Right lobe of liver (tissue), 4 donors: ENCODE measurements at regions not wholly inside any gene's neighbourhood (a gene's known extent, or its start where the extent isn't known, plus 50 kb on each side); places are given as distances from the start of the nearest gene placed in this dataset.

Experiments used
- POLR2A ChIP-seq: fragments of 450-650 bp; IDR thresholded peaks from one replicate; pipeline ENCODE4 v1.6.1; 2017; ENCODE audit warnings: antibody characterized with exemption, mild to moderate bottlenecking
- TF ChIP-seq, protein P1 (sequence below), 4 donors: fragments of 200-600 bp in 3 of 4; fragments of 450-650 bp in 1 of 4; IDR thresholded peaks; one replicate each; pipeline versions ENCODE4 v1.5.1 to v1.8.0; 2016 to 2022; ENCODE audit warnings: antibody characterized with exemption in 4 of 4, mild to moderate bottlenecking in 2 of 4
- donor health status: DM: no; HTN: no; CAD: no.
- donor health status: DM: no; HTN: no; CAD: no.
- donor health status: DM: no; HTN: yes; CAD: no.

DNA sequence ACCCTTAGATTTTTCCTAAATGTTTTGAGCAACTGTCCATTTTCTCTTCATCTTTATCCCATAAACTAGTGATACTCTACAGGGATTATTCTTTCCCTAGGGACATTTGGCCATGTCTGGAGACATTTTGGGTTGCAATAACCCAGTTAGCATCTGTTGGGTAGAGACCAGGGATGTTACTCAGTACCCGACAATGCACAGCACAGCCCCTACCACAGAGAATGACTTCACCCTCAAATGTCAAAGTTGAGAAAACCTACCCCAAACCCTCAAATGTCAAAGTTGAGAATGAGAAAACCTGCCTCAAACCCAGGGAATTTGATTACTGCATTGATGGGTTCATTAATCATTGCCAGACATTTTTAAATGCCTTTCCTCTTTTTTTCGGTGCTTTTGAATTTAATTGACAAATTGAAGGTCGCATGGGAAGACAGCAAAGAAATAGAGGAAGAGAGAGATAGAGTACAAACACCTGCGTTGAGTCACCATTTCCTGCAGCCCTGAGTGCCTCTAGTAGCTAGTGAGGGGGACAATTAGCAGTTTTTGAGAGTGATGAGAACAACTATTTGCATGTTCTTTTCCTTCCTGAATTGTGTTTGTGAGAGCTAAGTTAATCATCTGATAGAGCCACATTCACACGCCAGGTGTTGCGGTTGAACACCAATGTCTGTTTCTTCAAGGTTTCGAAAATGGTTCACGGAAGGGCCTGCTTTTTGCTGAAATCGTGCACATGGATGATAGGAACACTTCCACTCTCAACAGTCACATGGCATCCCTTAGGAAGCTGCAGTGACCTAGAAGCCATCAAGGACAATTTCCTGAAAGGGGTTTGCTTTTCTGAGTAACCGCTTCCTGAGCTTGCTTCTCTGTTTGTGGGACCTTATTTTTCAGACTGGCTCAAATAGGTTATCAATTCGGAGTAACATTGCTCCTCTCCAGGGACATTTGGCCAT, 203.9 kb upstream of the VCX3A start:
- TF ChIP-seq POLR2A = no peak
- TF ChIP-seq, protein P1, sequence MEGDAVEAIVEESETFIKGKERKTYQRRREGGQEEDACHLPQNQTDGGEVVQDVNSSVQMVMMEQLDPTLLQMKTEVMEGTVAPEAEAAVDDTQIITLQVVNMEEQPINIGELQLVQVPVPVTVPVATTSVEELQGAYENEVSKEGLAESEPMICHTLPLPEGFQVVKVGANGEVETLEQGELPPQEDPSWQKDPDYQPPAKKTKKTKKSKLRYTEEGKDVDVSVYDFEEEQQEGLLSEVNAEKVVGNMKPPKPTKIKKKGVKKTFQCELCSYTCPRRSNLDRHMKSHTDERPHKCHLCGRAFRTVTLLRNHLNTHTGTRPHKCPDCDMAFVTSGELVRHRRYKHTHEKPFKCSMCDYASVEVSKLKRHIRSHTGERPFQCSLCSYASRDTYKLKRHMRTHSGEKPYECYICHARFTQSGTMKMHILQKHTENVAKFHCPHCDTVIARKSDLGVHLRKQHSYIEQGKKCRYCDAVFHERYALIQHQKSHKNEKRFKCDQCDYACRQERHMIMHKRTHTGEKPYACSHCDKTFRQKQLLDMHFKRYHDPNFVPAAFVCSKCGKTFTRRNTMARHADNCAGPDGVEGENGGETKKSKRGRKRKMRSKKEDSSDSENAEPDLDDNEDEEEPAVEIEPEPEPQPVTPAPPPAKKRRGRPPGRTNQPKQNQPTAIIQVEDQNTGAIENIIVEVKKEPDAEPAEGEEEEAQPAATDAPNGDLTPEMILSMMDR (IDR thresholded peaks at IDR 0.05) = no peak
